ENCODE measurements at regions not wholly inside any gene's neighbourhood (a gene's known extent, or its start where the extent isn't known, plus 50 kb on each side); places are given as distances from the start of the nearest gene placed in this dataset.

- no peak for TF ChIP-seq POLR2AphosphoS5 (IDR thresholded peaks at IDR 0.05; ENCODE audit: low read depth, low read length)
- no peak for TF ChIP-seq POLR2A (IDR thresholded peaks at IDR 0.05; ENCODE audit: low read depth, low read length)
Measured at GRCh38 chr7:155377838-155378579, 79.9 kb upstream of the EN2 start.

All from GM12892 (cell line).